Stimulated activated CD4-positive, alpha-beta T cell treated with anti-CD3 and anti-CD28 coated beads, Interleukin-1b, Interleukin-23, amount 100 ng/mL, for 48 hours (primary cell): ENCODE measurements at regions not wholly inside any gene's neighbourhood (a gene's known extent, or its start where the extent isn't known, plus 50 kb on each side); places are given as distances from the start of the nearest gene placed in this dataset.

ENCODE experiments used
- DNase-seq: peaks from one replicate; pipeline ENCODE4 v3.0.0-alpha.2; 2020

DNA sequence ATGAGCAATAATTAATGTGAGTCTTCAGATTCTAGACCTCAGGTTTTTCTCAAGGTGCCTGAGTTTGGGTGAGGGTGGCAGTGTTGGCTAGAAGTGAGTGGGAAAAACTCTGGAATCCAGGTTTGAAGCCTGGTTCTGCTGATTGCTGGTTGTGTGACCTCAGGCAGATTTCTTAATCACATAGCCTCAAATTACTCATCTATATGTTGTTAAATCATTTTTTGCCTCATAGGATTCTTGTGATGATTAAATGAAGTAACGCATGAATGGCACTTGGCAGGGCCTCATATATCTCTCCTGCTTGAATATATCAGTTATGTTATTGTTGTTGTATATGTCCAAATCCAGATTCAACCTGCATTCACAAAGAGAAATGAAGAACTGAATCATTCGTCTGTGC is 60.5 kb downstream of the NR2F2 start:
- DNase-seq = no peak

- DNase-seq = no peak
These were observed 62.1 kb downstream of the NR2F2 start for GRCh38 chr15:96392380-96393208.

DNA sequence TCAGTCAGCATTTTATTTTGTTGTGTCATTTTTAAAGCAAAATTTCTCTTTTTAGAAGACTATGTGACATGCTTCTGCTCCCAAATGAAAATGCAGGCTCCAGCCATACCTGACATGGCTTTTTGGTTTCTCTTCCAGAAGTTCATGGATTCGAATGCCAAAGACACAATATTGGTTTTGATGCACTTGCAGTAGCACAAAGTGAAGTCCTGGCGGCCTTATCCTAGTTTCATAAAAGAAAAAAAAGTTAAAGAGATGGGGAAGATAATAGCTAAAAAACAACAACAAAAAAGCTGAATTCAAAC is 62.7 kb downstream of the NR2F2 start:
- no peak for DNase-seq

- DNase-seq = no peak
These were observed 65.2 kb downstream of the NR2F2 start for GRCh38 chr15:96395687-96396086.

DNA sequence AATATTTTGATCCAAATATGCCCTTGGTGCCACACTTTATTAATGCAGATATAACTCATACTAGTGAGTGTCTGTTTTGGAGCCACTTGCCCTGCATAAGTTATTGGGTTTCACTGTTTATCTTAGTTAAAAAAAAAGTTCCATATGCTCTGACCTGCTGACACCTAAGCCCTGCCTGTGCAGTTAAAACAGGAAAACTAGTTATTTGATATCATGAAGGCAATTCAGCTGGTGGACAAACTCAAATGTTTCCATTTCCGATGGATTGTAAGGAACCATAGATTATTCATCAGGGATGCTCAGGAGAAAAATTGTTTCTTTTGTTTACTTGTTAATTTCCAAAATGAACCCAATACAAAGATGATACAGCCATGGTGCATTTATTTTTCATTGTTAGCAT is 68.3 kb downstream of the NR2F2 start:
- DNase-seq = no peak

GRCh38 chr15:96402403-96402802 is 71.9 kb downstream of the NR2F2 start:
- no peak for DNase-seq

- no peak for DNase-seq
These were observed 72.6 kb downstream of the NR2F2 start for GRCh38 chr15:96403071-96403470.

GRCh38 chr15:96403932-96404331 is 73.4 kb downstream of the NR2F2 start:
- no peak for DNase-seq

DNA sequence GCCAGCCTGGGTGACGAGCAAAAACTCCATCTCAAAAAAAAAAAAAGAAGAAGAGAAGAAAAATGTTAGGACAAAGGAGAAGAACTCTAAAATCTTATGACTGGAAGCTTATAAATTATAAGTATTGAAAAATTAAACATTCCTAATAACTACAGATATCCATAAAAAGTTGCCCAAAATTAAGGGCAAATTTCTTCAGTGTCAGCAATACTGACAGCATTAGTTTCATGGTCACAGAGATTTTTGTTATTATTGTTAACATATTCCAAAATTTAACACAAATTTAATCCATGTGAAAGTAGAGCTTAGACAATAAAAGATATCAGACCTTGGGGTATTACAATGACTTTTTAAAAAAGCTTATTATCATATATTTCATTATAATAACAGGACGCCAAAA is 74.1 kb downstream of the NR2F2 start:
- no peak for DNase-seq

- no peak for DNase-seq
These were observed 75.8 kb downstream of the NR2F2 start for GRCh38 chr15:96406291-96406690.

GRCh38 chr15:96406701-96407100 is 76.2 kb downstream of the NR2F2 start:
- DNase-seq = no peak

- DNase-seq = no peak
These were observed 77.0 kb downstream of the NR2F2 start for GRCh38 chr15:96407482-96407881.

- no peak for DNase-seq
These were observed 78.2 kb downstream of the NR2F2 start for GRCh38 chr15:96408591-96409183.

- no peak for DNase-seq
These were observed 79.0 kb downstream of the NR2F2 start for GRCh38 chr15:96409215-96410138.

DNA sequence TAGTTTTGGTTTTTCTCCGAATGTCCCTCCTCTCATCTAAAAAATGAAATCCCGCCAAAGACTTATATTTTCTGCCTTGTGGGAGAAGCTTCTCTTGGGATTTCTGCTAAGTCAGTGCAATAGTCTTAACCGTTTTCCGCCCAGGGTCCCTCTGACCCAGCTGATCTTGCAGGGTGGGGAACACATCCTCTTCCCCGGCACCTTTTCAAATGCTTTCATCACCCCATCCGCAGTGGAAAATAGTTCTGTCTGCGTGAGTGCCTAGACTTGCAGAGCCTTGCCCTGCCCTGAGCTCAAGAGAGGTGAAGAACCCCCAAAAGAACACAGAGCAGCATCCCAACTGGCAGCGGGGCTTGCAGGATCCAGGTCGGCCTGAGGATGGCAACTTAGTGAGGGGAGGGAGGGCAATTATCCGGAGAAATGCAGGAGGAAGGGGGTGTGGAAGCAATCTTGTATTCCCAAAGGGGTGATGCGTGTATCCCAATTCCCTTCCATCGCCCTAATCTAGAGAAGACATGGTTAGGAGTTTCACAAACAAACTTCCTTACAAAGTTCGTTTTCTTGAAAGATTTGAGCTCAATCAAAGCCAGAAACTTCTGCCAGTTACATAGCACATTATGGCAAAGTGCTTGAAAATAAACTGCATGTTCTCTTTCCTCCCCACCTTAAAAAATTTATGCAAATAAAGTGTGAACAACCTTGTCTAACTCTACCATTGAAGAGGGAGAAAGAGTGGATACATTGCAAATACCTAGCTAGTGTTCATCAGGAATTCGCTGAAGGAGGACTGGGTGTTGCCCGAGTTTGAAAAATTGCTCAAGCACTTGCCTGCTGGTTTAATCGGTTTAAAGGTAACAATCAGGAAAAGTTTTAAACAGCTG is 79.9 kb downstream of the NR2F2 start:
- DNase-seq = no peak

DNA sequence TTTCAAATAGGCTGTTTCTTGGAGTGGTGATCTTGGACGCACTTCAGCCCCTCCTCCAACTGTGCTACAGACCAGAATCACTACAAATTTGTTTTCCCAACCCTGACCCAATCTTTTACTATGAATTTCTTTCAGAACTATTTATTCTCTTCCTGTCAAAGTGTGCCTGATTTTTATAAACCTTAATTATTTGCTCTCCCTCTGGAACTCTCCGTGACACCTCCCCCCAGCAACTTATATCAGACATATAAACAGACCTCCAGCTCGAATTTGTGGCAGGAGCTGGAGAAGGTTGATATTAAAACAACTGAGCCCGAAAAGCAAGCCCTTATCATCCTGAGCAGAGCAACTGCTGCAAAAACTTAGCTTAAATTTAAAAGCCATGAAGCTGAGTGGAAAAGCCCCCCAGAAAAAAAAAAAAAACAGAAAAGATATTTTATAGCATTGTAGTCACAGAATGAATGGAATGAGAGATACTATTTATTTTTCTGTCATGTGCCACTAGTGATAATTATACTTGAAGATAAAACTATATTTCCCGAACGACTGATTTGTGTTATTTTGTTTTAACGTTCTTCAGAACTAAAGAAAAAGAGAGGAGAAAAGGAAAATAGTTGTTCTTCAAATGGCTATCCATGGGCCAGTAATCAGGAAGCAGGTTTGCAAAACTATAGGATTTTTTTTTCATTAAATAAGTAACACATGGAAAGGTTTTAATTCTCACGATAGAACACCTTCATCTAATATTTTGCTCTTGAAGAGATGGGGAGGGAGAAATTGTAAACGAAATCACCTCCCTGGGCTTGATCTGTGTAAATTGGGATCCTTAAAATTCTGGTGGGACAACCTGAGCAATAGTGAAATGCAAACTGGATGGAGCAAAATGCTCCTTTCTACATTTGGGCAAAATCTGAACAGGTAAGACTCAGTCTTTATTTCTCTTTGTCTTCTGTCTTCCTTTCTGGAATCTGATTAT is 80.8 kb downstream of the NR2F2 start:
- no peak for DNase-seq

GRCh38 chr15:96412045-96412905 is 81.8 kb downstream of the NR2F2 start:
- no peak for DNase-seq

DNA sequence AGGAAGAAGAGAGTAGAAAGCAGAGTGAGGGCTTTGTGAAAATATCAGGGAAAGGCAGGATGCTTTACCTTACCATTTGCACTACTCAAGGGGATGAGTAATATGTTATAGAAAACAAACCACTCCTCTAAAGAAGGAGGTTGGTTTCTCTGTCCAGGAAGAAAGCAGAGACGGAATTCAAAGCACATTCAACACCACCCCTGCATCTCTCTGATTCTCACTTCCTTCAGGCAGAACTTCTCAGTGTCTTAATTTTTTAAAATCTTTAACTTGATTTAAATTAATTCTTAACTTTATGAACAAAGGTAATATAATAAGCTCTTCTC is 82.4 kb downstream of the NR2F2 start:
- no peak for DNase-seq

GRCh38 chr15:96413657-96414056 is 83.2 kb downstream of the NR2F2 start:
- no peak for DNase-seq

- DNase-seq = no peak
These were observed 84.4 kb downstream of the NR2F2 start for GRCh38 chr15:96414875-96415274.
